HFFc6 (cell line): ENCODE measurements at regions not wholly inside any gene's neighbourhood (a gene's known extent, or its start where the extent isn't known, plus 50 kb on each side); places are given as distances from the start of the nearest gene placed in this dataset.

Experiments used
- DNase-seq: peaks from one replicate; pipeline ENCODE4 v3.0.0-alpha.2; 2018
- H3K27ac Mint-ChIP-seq: 2 replicates; pipeline ENCODE4 v1.8.0; 2020; ENCODE audit warnings: mild to moderate bottlenecking, mixed read lengths
- H3K27me3 Mint-ChIP-seq: 2 replicates; pipeline ENCODE4 v1.8.0; 2021; ENCODE audit warnings: mild to moderate bottlenecking, moderate library complexity, mixed read lengths; ENCODE audit not compliant: insufficient read depth
- H3K36me3 Mint-ChIP-seq: 2 replicates; pipeline ENCODE4 v1.8.0; 2021; ENCODE audit warnings: low read depth, mixed read lengths
- H3K4me1 Mint-ChIP-seq: 2 replicates; pipeline ENCODE4 v1.8.0; 2020; ENCODE audit warnings: low read depth, mixed read lengths
- H3K4me3 Mint-ChIP-seq: 2 replicates; pipeline ENCODE4 v1.8.0; 2020; ENCODE audit warnings: mild to moderate bottlenecking, moderate library complexity, mixed read lengths
- H3K9me3 Mint-ChIP-seq: 2 replicates; pipeline ENCODE4 v1.8.0; 2020; ENCODE audit warnings: mild to moderate bottlenecking, mixed read lengths
- CTCF ChIP-seq: fragments of 200-600 bp; sonication (generic); IDR thresholded peaks from 2 replicates; pipeline ENCODE4 v1.5.0; 2021; ENCODE audit warnings: antibody characterized with exemption, mild to moderate bottlenecking

GRCh38 chr12:22876262-22876661, 251.3 kb downstream of the ETNK1 start:
- no peaks in the 10 kb centered on the region for H3K27me3 Mint-ChIP-seq
- DNase-seq = no peak
- no peak overlapping the region for H3K4me3 Mint-ChIP-seq
- TF ChIP-seq CTCF = no peak
- H3K4me1 Mint-ChIP-seq = no peaks in the 10 kb centered on the region
- no peak overlapping the region for H3K27ac Mint-ChIP-seq
- peaks cover 9% of the 10 kb centered on the region; the same call in 1 of the 2 replicates for H3K9me3 Mint-ChIP-seq
- no peaks in the 10 kb centered on the region for H3K36me3 Mint-ChIP-seq

GRCh38 chr12:22879203-22879602, 254.2 kb downstream of the ETNK1 start:
- H3K36me3 Mint-ChIP-seq = no peaks in the 10 kb centered on the region
- no peak overlapping the region for H3K4me3 Mint-ChIP-seq
- peaks cover 9% of the 10 kb centered on the region; the same call in 1 of the 2 replicates for H3K9me3 Mint-ChIP-seq
- H3K27me3 Mint-ChIP-seq = no peaks in the 10 kb centered on the region
- no peak for DNase-seq
- no peak for TF ChIP-seq CTCF
- H3K27ac Mint-ChIP-seq = no peak overlapping the region
- no peaks in the 10 kb centered on the region for H3K4me1 Mint-ChIP-seq

- no peaks in the 10 kb centered on the region for H3K36me3 Mint-ChIP-seq
- TF ChIP-seq CTCF = no peak
- H3K4me3 Mint-ChIP-seq = no peak overlapping the region
- H3K4me1 Mint-ChIP-seq = no peaks in the 10 kb centered on the region
- no peak overlapping the region for H3K27ac Mint-ChIP-seq
- no peaks in the 10 kb centered on the region for H3K27me3 Mint-ChIP-seq
- H3K9me3 Mint-ChIP-seq = peaks cover 9% of the 10 kb centered on the region; the same call in 1 of the 2 replicates
- no peak for DNase-seq
Measured at GRCh38 chr12:22880331-22880730, 255.4 kb downstream of the ETNK1 start.

GRCh38 chr12:22880807-22881206, 255.8 kb downstream of the ETNK1 start:
- Mint-ChIP-seq H3K27me3 (no peaks in the 10 kb centered on the region), H3K4me3 (no peak overlapping the region), H3K9me3 (peaks cover 7% of the 10 kb centered on the region; the same call in 1 of the 2 replicates), H3K27ac (no peak overlapping the region), H3K4me1 (no peaks in the 10 kb centered on the region), H3K36me3 (no peaks in the 10 kb centered on the region)
- TF ChIP-seq CTCF = no peak
- no peak for DNase-seq

GRCh38 chr12:22881878-22882385, 257.0 kb downstream of the ETNK1 start:
- H3K4me3 Mint-ChIP-seq = no peak overlapping the region
- H3K27me3 Mint-ChIP-seq = no peaks in the 10 kb centered on the region
- H3K9me3 Mint-ChIP-seq = peaks cover 4% of the 10 kb centered on the region; the same call in 1 of the 2 replicates
- DNase-seq = no peak
- no peaks in the 10 kb centered on the region for H3K36me3 Mint-ChIP-seq
- no peak for TF ChIP-seq CTCF
- no peak overlapping the region for H3K27ac Mint-ChIP-seq
- no peaks in the 10 kb centered on the region for H3K4me1 Mint-ChIP-seq

GRCh38 chr12:22882559-22882958, 257.6 kb downstream of the ETNK1 start:
- Mint-ChIP-seq H3K27ac (no peak overlapping the region), H3K36me3 (no peaks in the 10 kb centered on the region), H3K4me1 (no peaks in the 10 kb centered on the region), H3K4me3 (no peak overlapping the region), H3K9me3 (peaks cover 4% of the 10 kb centered on the region; the same call in 1 of the 2 replicates), H3K27me3 (no peaks in the 10 kb centered on the region)
- no peak for DNase-seq
- TF ChIP-seq CTCF = no peak
